Large intestine (tissue), 3 donors: ENCODE measurements at regions not wholly inside any gene's neighbourhood (a gene's known extent, or its start where the extent isn't known, plus 50 kb on each side); places are given as distances from the start of the nearest gene placed in this dataset.

Experiments
- DNase-seq, 2 donors: peaks; one replicate each; pipeline versions ENCODE4 v3.0.0 to v3.0.0-alpha.2; 2013
- H3K27ac ChIP-seq: one replicate; pipeline ENCODE4 v1.5.1; 2013; ENCODE audit warnings: low read length
- H3K27me3 ChIP-seq: 2 replicates; pipeline ENCODE4 v1.6.1; 2013; ENCODE audit warnings: low read length; ENCODE audit not compliant: control insufficient read depth, insufficient read depth
- H3K36me3 ChIP-seq: 2 replicates; pipeline ENCODE4 v1.6.1; 2013; ENCODE audit warnings: low read length; ENCODE audit not compliant: control insufficient read depth, insufficient read depth
- H3K4me1 ChIP-seq: one replicate; pipeline ENCODE4 v1.6.1; 2013; ENCODE audit warnings: low read length; ENCODE audit not compliant: control insufficient read depth, insufficient read depth
- H3K4me3 ChIP-seq: one replicate; pipeline ENCODE4 v1.5.1; 2013; ENCODE audit warnings: low read length
- H3K9me3 ChIP-seq: one replicate; pipeline ENCODE4 v1.6.1; 2013; ENCODE audit warnings: mild to moderate bottlenecking, low read depth, low read length, moderate library complexity; ENCODE audit not compliant: control insufficient read depth
- WGBS: methylation state at CpG from one replicate; pipeline ENCODE4 v1.1.5; 2013; ENCODE audit warnings: low lambda C conversion rate; ENCODE audit not compliant: insufficient coverage; 5-methylcytosine and 5-hydroxymethylcytosine counted together

- no peaks in the 10 kb centered on the region for H3K36me3 ChIP-seq
- DNase-seq, result no peak
- WGBS, result no CpG with 5 or more reads among the region's 1 CpG
These were observed 148.8 kb downstream of the INO80D start for GRCh38 chr2:205937211-205937610.

GRCh38 chr2:205936446-205936845, 149.5 kb downstream of the INO80D start:
- Histone ChIP-seq H3K27ac (no peak overlapping the region), H3K27me3 (no peaks in the 10 kb centered on the region), H3K9me3 (peaks cover 2% of the 10 kb centered on the region), H3K4me1 (peaks cover 7% of the 10 kb centered on the region), H3K4me3 (no peak overlapping the region), H3K36me3 (no peaks in the 10 kb centered on the region)
- no CpG with 5 or more reads among the region's 10 CpGs for WGBS
- DNase-seq, result no peak

More at GRCh38 chr2:205937211-205937610, 148.8 kb downstream of the INO80D start:
- no peaks in the 10 kb centered on the region for H3K27me3 ChIP-seq
- peaks cover 7% of the 10 kb centered on the region for H3K4me1 ChIP-seq
- peaks cover 2% of the 10 kb centered on the region for H3K9me3 ChIP-seq
- H3K27ac ChIP-seq, result no peak overlapping the region
- H3K4me3 ChIP-seq, result no peak overlapping the region

GRCh38 chr2:205934443-205934842, 151.5 kb downstream of the INO80D start:
- H3K36me3 ChIP-seq, result no peaks in the 10 kb centered on the region
- H3K27ac ChIP-seq, result no peak overlapping the region
- DNase-seq, result no peak
- H3K27me3 ChIP-seq, result no peaks in the 10 kb centered on the region
- WGBS, result no CpG with 5 or more reads among the region's 1 CpG
- peaks cover 20% of the 10 kb centered on the region for H3K4me1 ChIP-seq
- H3K4me3 ChIP-seq, result no peak overlapping the region
- H3K9me3 ChIP-seq, result no peaks in the 10 kb centered on the region

GRCh38 chr2:205932861-205933260, 153.1 kb downstream of the INO80D start:
- Histone ChIP-seq H3K27me3 (no peaks in the 10 kb centered on the region), H3K36me3 (no peaks in the 10 kb centered on the region), H3K9me3 (no peaks in the 10 kb centered on the region), H3K4me1 (peaks cover 31% of the 10 kb centered on the region), H3K4me3 (no peak overlapping the region), H3K27ac (no peak overlapping the region)
- no CpG with 5 or more reads among the region's 2 CpGs for WGBS
- DNase-seq, result no peak

GRCh38 chr2:205931388-205931787, 154.6 kb downstream of the INO80D start:
- Histone ChIP-seq H3K4me1 (peaks cover 31% of the 10 kb centered on the region), H3K27ac (no peak overlapping the region), H3K27me3 (no peaks in the 10 kb centered on the region), H3K36me3 (no peaks in the 10 kb centered on the region), H3K9me3 (no peaks in the 10 kb centered on the region), H3K4me3 (no peak overlapping the region)
- WGBS, result no CpG with 5 or more reads among the region's 3 CpGs
- no peak for DNase-seq

GRCh38 chr2:205930209-205930608, 155.8 kb downstream of the INO80D start:
- DNase-seq, result peak in 1 of 2 donors; percentile 44
- Histone ChIP-seq H3K4me3 (no peak overlapping the region), H3K36me3 (no peaks in the 10 kb centered on the region), H3K27ac (peak overlapping the region; percentile 76), H3K9me3 (no peaks in the 10 kb centered on the region), H3K27me3 (no peaks in the 10 kb centered on the region), H3K4me1 (peaks cover 31% of the 10 kb centered on the region)
- no CpG with 5 or more reads among the region's 4 CpGs for WGBS

GRCh38 chr2:205929246-205929942, 156.6 kb downstream of the INO80D start:
- no CpG with 5 or more reads among the region's 9 CpGs for WGBS
- H3K4me1 ChIP-seq, result peaks cover 30% of the 10 kb centered on the region
- peak; percentile 86 to 91 for DNase-seq
- H3K27me3 ChIP-seq, result no peaks in the 10 kb centered on the region
- peak overlapping the region; percentile 76 for H3K27ac ChIP-seq
- no peaks in the 10 kb centered on the region for H3K36me3 ChIP-seq
- H3K4me3 ChIP-seq, result no peak overlapping the region
- H3K9me3 ChIP-seq, result no peaks in the 10 kb centered on the region

- H3K4me1 ChIP-seq, result peaks cover 32% of the 10 kb centered on the region
- no peak overlapping the region for H3K27ac ChIP-seq
- no peaks in the 10 kb centered on the region for H3K27me3 ChIP-seq
- WGBS, result 55% methylated on average over 4 of the region's 33 CpGs
- H3K36me3 ChIP-seq, result no peaks in the 10 kb centered on the region
- no peak overlapping the region for H3K4me3 ChIP-seq
- peak; percentile 69 to 72 for DNase-seq
- H3K9me3 ChIP-seq, result no peaks in the 10 kb centered on the region
These were observed 160.3 kb downstream of the INO80D start for GRCh38 chr2:205925373-205926337.

GRCh38 chr2:205924676-205925075, 161.3 kb downstream of the INO80D start:
- Histone ChIP-seq H3K9me3 (no peaks in the 10 kb centered on the region), H3K4me3 (no peak overlapping the region), H3K27ac (no peak overlapping the region), H3K36me3 (no peaks in the 10 kb centered on the region), H3K27me3 (no peaks in the 10 kb centered on the region), H3K4me1 (peaks cover 23% of the 10 kb centered on the region)
- no peak for DNase-seq
- 88% methylated on average over 2 of the region's 9 CpGs for WGBS

- peaks cover 32% of the 10 kb centered on the region for H3K4me1 ChIP-seq
- no peaks in the 10 kb centered on the region for H3K36me3 ChIP-seq
- H3K27me3 ChIP-seq, result no peaks in the 10 kb centered on the region
- no CpG with 5 or more reads among the region's 1 CpG for WGBS
- DNase-seq, result no peak
- peak overlapping the region; percentile 70 for H3K27ac ChIP-seq
- H3K9me3 ChIP-seq, result peaks cover 3% of the 10 kb centered on the region
- no peak overlapping the region for H3K4me3 ChIP-seq
These were observed 170.8 kb downstream of the INO80D start for GRCh38 chr2:205915130-205915524.
